Esophagus squamous epithelium (tissue), 4 donors: ENCODE measurements at regions not wholly inside any gene's neighbourhood (a gene's known extent, or its start where the extent isn't known, plus 50 kb on each side); places are given as distances from the start of the nearest gene placed in this dataset.

Experiments
- CTCF ChIP-seq, 6 experiments: fragments of 450-650 bp in 4 of 6; fragments of 200-600 bp in 2 of 6; sonication (generic) in 2 of 6; IDR thresholded peaks; one replicate each; pipeline ENCODE4 v1.5.1; 2016 to 2019; ENCODE audit warnings: antibody characterized with exemption in 6 of 6, mild to moderate bottlenecking in 4 of 6, moderate library complexity in 4 of 6
- POLR2A ChIP-seq, 4 donors: fragments of 450-650 bp; IDR thresholded peaks; one replicate each; pipeline ENCODE4 v1.6.1; 2017; ENCODE audit warnings: antibody characterized with exemption in 4 of 4, mild to moderate bottlenecking in 4 of 4, moderate library complexity in 3 of 4

- no peak for TF ChIP-seq POLR2A (IDR thresholded peaks at IDR 0.05)
- no peak for TF ChIP-seq CTCF (IDR thresholded peaks at IDR 0.05)
Measured at GRCh38 chr6:91874971-91875370, 1288.1 kb upstream of the MAP3K7 start.
